ENCODE measurements at regions not wholly inside any gene's neighbourhood (a gene's known extent, or its start where the extent isn't known, plus 50 kb on each side); places are given as distances from the start of the nearest gene placed in this dataset.

DNA sequence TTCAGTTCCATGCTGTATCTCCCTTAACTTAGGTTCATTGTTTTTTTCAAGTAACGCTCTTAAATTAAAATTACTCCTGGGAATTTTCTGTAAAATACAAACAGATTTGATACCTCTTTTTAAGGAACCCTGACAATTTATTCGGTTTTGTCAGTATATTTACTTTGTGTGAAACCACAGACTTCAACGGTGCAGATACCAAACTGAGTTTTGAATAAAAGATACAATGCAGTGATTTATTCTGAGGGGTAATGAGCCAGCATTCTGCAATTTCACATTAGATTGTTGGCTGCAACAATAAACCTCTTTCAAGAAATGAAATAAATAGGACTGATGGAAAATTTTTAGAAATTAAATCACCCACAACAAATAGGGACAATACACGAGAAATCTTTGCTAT, 308.6 kb upstream of the EDIL3 start:
- no peaks in the 10 kb centered on the region for H3K4me1 ChIP-seq (ENCODE audit: insufficient read depth, low read length)
- ChIA-PET POLR2A (ENCODE audit: partially characterized antibody) (no interaction called here), CTCF (ENCODE audit: partially characterized antibody) (no interaction called here)
- H3K4me3 ChIP-seq (ENCODE audit: low read length in 2 of 2) = no peak overlapping the region
- no peak overlapping the region for H3K27ac ChIP-seq (ENCODE audit: low read depth, low read length)
- H3K27ac Mint-ChIP-seq = no peak overlapping the region
- H3K27me3 Mint-ChIP-seq = no peaks in the 10 kb centered on the region
- H3K27me3 ChIP-seq (ENCODE audit: insufficient read depth, low read length) = no peaks in the 10 kb centered on the region
- DNase-seq = no peak
- peaks cover 0 to 4% of the 10 kb centered on the region in 2 donors for H3K9me3 ChIP-seq (ENCODE audit: control insufficient read depth in 1 of 2, low read length in 2 of 2)
- H3K9me3 Mint-ChIP-seq = peaks cover 0 to 10% (median 2%) of the 10 kb centered on the region in 8 donors
- no peaks in the 10 kb centered on the region for H3K36me3 ChIP-seq (ENCODE audit: insufficient read depth, low read length)
- intact Hi-C loops (cut with micrococcal nuclease) = no loop called here
- H3K4me1 Mint-ChIP-seq = no peaks in the 10 kb centered on the region
- no peaks in the 10 kb centered on the region for H3K36me3 Mint-ChIP-seq
- no peak overlapping the region for H3K4me3 Mint-ChIP-seq

DNA sequence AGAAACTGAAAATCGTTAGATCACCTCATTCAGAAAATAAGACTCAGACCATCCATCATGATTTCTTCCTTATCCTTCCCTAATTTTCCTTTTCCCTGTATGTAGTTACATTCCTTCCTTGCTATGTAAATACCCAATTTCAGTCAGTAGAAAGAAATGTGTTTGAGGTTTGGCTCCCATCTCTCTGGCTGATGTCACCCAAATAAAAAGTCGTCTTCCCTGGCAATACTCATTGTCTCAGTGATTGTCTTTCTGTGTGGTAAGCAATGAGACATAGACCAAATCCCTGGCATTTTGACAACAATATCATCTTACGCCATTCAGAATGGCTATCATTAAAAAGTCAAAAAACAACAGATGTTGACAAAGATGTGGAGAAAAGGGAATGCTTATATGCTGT, 303.9 kb upstream of the EDIL3 start:
- no peaks in the 10 kb centered on the region for H3K27me3 ChIP-seq (ENCODE audit: insufficient read depth, low read length)
- Mint-ChIP-seq H3K36me3 (no peaks in the 10 kb centered on the region), H3K27ac (no peak overlapping the region), H3K4me3 (no peak overlapping the region), H3K9me3 (peaks cover 0 to 5% (median 0%) of the 10 kb centered on the region in 8 donors), H3K27me3 (no peaks in the 10 kb centered on the region), H3K4me1 (no peaks in the 10 kb centered on the region)
- H3K9me3 ChIP-seq (ENCODE audit: control insufficient read depth in 1 of 2, low read length in 2 of 2) = no peaks in the 10 kb centered on the region
- ChIA-PET POLR2A (ENCODE audit: partially characterized antibody) (no interaction called here), CTCF (ENCODE audit: partially characterized antibody) (no interaction called here)
- H3K4me1 ChIP-seq (ENCODE audit: insufficient read depth, low read length) = no peaks in the 10 kb centered on the region
- H3K27ac ChIP-seq (ENCODE audit: low read depth, low read length) = no peak overlapping the region
- no peak for DNase-seq
- intact Hi-C loops (cut with micrococcal nuclease) = no loop called here
- H3K36me3 ChIP-seq (ENCODE audit: insufficient read depth, low read length) = no peaks in the 10 kb centered on the region
- H3K4me3 ChIP-seq (ENCODE audit: low read length in 2 of 2) = no peak overlapping the region

DNA sequence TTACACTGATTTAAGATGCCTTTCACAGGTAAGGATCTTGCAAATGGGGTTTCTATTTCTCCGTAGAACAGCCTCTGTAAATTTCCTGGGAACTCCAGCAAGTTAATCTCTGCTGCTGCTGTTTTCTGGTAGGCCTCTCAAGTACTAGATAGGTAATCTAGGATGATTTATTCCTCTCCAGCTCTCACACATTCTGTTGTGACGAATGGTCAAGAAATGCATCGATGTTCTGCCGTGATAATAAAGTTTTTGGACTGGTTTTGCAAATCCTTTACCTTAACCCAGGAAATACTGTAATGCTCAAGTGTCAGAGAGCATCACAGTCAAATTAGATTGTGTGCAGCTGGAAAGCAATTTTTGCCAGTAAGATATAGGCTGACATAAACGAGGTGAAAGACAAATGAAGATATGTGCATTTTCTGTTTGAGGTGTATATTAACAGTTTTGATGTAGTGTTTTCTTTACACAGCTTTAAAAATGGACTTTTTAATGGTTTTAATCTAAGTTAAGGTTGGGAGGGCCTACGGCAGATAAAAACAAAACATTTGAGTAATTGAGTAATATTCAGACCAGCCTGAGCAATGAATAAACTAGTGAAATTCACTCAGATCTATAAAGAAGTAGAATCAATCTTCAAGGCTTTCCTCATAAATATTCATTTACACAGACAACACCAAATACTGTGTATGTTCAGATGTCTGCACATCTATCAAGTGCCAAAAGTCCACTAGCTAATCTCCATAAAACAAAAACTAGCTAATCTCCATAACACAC, 300.6 kb upstream of the EDIL3 start:
- no peaks in the 10 kb centered on the region for H3K27me3 ChIP-seq (ENCODE audit: insufficient read depth, low read length)
- H3K9me3 ChIP-seq (ENCODE audit: control insufficient read depth in 1 of 2, low read length in 2 of 2) = no peaks in the 10 kb centered on the region
- no peak overlapping the region for H3K27ac ChIP-seq (ENCODE audit: low read depth, low read length)
- no peaks in the 10 kb centered on the region for H3K4me1 Mint-ChIP-seq
- no peak overlapping the region for H3K27ac Mint-ChIP-seq
- H3K4me1 ChIP-seq (ENCODE audit: insufficient read depth, low read length) = no peaks in the 10 kb centered on the region
- peaks cover 0 to 5% (median 0%) of the 10 kb centered on the region in 8 donors for H3K9me3 Mint-ChIP-seq
- H3K36me3 ChIP-seq (ENCODE audit: insufficient read depth, low read length) = no peaks in the 10 kb centered on the region
- CTCF ChIA-PET (ENCODE audit: partially characterized antibody) = no interaction called here
- H3K27me3 Mint-ChIP-seq = no peaks in the 10 kb centered on the region
- no peak overlapping the region for H3K4me3 ChIP-seq (ENCODE audit: low read length in 2 of 2)
- no peak for DNase-seq
- intact Hi-C loops (cut with micrococcal nuclease) = no loop called here
- POLR2A ChIA-PET (ENCODE audit: partially characterized antibody) = no interaction called here
- H3K36me3 Mint-ChIP-seq = no peaks in the 10 kb centered on the region
- H3K4me3 Mint-ChIP-seq = no peak overlapping the region

DNA sequence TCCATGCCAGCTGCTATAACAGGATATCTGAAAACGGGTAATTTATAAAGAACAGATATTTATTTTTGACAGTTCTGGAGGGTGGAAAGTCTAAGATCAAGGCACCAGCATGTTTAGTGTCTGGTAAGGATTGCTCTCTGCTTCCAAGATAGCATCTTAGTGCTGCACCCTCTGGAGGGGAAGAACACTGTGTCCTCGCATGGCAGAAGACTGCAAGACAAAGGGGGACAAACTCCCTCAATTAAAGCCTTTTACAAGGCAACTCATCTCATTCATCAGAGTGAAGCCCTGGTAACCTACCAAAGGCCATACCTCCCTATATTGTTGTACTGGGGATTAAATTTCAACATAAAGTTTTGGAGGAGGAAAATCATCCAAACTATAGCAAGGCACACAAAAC, 298.9 kb upstream of the EDIL3 start:
- no peak for DNase-seq
- H3K36me3 ChIP-seq (ENCODE audit: insufficient read depth, low read length) = no peaks in the 10 kb centered on the region
- no peaks in the 10 kb centered on the region for H3K9me3 ChIP-seq (ENCODE audit: control insufficient read depth in 1 of 2, low read length in 2 of 2)
- no peaks in the 10 kb centered on the region for H3K4me1 Mint-ChIP-seq
- H3K27me3 Mint-ChIP-seq = no peaks in the 10 kb centered on the region
- peaks cover 0 to 5% (median 0%) of the 10 kb centered on the region in 8 donors for H3K9me3 Mint-ChIP-seq
- ChIA-PET POLR2A (ENCODE audit: partially characterized antibody) (no interaction called here), CTCF (ENCODE audit: partially characterized antibody) (no interaction called here)
- intact Hi-C loops (cut with micrococcal nuclease) = no loop called here
- H3K27ac Mint-ChIP-seq = no peak overlapping the region
- no peaks in the 10 kb centered on the region for H3K36me3 Mint-ChIP-seq
- H3K27me3 ChIP-seq (ENCODE audit: insufficient read depth, low read length) = no peaks in the 10 kb centered on the region
- no peak overlapping the region for H3K27ac ChIP-seq (ENCODE audit: low read depth, low read length)
- H3K4me1 ChIP-seq (ENCODE audit: insufficient read depth, low read length) = no peaks in the 10 kb centered on the region
- no peak overlapping the region for H3K4me3 ChIP-seq (ENCODE audit: low read length in 2 of 2)
- no peak overlapping the region for H3K4me3 Mint-ChIP-seq

DNA sequence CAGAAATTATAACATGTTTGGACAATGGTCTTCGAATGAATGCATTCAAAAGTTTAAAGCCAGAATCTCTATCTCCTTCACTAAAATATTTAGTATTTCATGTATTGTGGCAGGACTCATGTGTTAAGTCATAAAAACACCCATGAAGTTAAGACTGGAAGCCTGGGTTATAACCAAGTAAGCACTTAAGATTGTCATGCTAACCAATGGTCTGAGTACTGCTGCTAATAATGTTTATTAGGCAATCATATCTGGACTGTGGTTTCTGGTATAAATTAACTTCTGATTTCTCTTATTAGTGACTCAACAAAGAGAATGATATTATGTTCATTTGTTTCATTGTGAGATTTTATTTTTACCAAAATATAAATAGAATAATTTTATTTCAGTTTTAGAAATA, 297.9 kb upstream of the EDIL3 start:
- intact Hi-C loops (cut with micrococcal nuclease) = no loop called here
- Histone ChIP-seq H3K9me3 (ENCODE audit: control insufficient read depth in 1 of 2, low read length in 2 of 2) (no peaks in the 10 kb centered on the region), H3K27ac (ENCODE audit: low read depth, low read length) (no peak overlapping the region), H3K4me1 (ENCODE audit: insufficient read depth, low read length) (no peaks in the 10 kb centered on the region), H3K36me3 (ENCODE audit: insufficient read depth, low read length) (no peaks in the 10 kb centered on the region), H3K4me3 (ENCODE audit: low read length in 2 of 2) (no peak overlapping the region), H3K27me3 (ENCODE audit: insufficient read depth, low read length) (no peaks in the 10 kb centered on the region)
- Mint-ChIP-seq H3K27ac (no peak overlapping the region), H3K27me3 (no peaks in the 10 kb centered on the region), H3K9me3 (peaks cover 0 to 3% (median 0%) of the 10 kb centered on the region in 8 donors), H3K4me3 (no peak overlapping the region), H3K36me3 (no peaks in the 10 kb centered on the region), H3K4me1 (no peaks in the 10 kb centered on the region)
- DNase-seq = no peak
- ChIA-PET POLR2A (ENCODE audit: partially characterized antibody) (no interaction called here), CTCF (ENCODE audit: partially characterized antibody) (no interaction called here)

DNA sequence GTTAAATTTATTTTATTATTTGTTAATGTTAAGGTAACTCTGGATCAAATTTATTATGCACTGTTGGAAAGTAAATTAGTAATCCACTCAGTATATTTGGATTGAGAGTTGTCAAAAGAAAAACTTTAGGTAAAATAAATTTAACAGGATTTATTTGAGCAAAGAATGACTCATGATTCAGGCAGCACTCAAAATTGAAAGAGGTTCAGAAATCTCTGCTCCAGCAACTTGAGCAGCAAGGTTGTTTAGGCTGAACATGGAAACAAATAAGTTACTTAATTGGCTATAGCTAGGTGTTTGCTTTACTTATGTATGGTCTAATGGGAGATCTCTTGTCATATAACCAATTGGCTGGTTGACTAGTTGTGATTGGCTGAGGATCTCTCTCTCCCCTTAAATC, 296.2 kb upstream of the EDIL3 start:
- Histone ChIP-seq H3K9me3 (ENCODE audit: control insufficient read depth in 1 of 2, low read length in 2 of 2) (no peaks in the 10 kb centered on the region), H3K27me3 (ENCODE audit: insufficient read depth, low read length) (no peaks in the 10 kb centered on the region), H3K27ac (ENCODE audit: low read depth, low read length) (no peak overlapping the region), H3K36me3 (ENCODE audit: insufficient read depth, low read length) (no peaks in the 10 kb centered on the region), H3K4me1 (ENCODE audit: insufficient read depth, low read length) (no peaks in the 10 kb centered on the region), H3K4me3 (ENCODE audit: low read length in 2 of 2) (no peak overlapping the region)
- no peaks in the 10 kb centered on the region for H3K36me3 Mint-ChIP-seq
- intact Hi-C loops (cut with micrococcal nuclease) = no loop called here
- CTCF ChIA-PET (ENCODE audit: partially characterized antibody) = no interaction called here
- H3K4me3 Mint-ChIP-seq = no peak overlapping the region
- H3K27ac Mint-ChIP-seq = no peak overlapping the region
- DNase-seq = no peak
- H3K27me3 Mint-ChIP-seq = no peaks in the 10 kb centered on the region
- H3K4me1 Mint-ChIP-seq = no peaks in the 10 kb centered on the region
- POLR2A ChIA-PET (ENCODE audit: partially characterized antibody) = no interaction called here
- peaks cover 0 to 4% (median 0%) of the 10 kb centered on the region in 8 donors for H3K9me3 Mint-ChIP-seq

DNA sequence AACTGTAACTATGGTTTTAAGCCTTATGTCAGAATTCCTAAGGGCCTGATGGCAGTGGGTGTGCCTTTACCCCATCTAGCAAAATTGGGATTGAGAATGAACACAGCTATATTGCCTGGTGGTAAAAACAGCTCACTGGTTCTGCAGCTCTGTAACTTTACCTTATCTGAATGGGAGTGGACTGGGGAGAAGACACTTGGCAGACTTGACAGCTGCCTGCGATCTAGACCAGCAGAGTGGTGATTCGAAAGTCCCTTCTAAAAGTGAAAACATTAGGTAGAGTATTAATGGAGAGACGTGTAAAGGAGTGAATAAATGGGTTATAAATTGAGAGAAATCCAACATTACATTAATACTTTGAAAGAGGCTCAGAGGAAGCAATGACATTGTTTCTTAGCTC, 289.1 kb upstream of the EDIL3 start:
- ChIA-PET CTCF (ENCODE audit: partially characterized antibody) (no interaction called here), POLR2A (ENCODE audit: partially characterized antibody) (no interaction called here)
- Mint-ChIP-seq H3K27ac (no peak overlapping the region), H3K9me3 (peaks cover 2 to 22% (median 7%) of the 10 kb centered on the region in 8 donors), H3K27me3 (no peaks in the 10 kb centered on the region), H3K4me1 (no peaks in the 10 kb centered on the region), H3K36me3 (no peaks in the 10 kb centered on the region), H3K4me3 (no peak overlapping the region)
- no peaks in the 10 kb centered on the region for H3K4me1 ChIP-seq (ENCODE audit: insufficient read depth, low read length)
- H3K4me3 ChIP-seq (ENCODE audit: low read length in 2 of 2) = no peak overlapping the region
- no peak for DNase-seq
- H3K27me3 ChIP-seq (ENCODE audit: insufficient read depth, low read length) = no peaks in the 10 kb centered on the region
- no peaks in the 10 kb centered on the region for H3K36me3 ChIP-seq (ENCODE audit: insufficient read depth, low read length)
- H3K27ac ChIP-seq (ENCODE audit: low read depth, low read length) = no peak overlapping the region
- no peaks in the 10 kb centered on the region for H3K9me3 ChIP-seq (ENCODE audit: control insufficient read depth in 1 of 2, low read length in 2 of 2)
- intact Hi-C loops (cut with micrococcal nuclease) = no loop called here

DNA sequence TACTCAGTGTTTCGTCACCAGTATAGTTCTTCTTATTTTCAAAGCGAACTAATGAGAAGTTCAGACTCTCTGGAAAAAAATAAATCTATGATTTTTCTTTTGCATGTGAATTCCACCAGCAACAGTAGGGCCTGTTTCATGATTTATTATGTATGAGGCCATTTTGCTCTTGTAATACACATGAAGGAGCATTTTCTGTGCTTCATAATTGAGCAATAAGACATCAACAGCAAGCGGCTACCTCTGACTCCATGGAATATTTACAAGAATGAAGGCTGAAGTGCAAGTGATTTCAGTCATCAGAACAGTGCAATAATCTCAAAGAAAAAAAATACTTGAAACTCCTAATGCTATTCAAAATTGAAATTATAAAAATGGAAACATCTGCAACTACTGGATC, 282.9 kb upstream of the EDIL3 start:
- Histone ChIP-seq H3K36me3 (ENCODE audit: insufficient read depth, low read length) (no peaks in the 10 kb centered on the region), H3K27ac (ENCODE audit: low read depth, low read length) (no peak overlapping the region), H3K9me3 (ENCODE audit: control insufficient read depth in 1 of 2, low read length in 2 of 2) (no peaks in the 10 kb centered on the region), H3K4me1 (ENCODE audit: insufficient read depth, low read length) (no peaks in the 10 kb centered on the region), H3K4me3 (ENCODE audit: low read length in 2 of 2) (no peak overlapping the region), H3K27me3 (ENCODE audit: insufficient read depth, low read length) (no peaks in the 10 kb centered on the region)
- CTCF ChIA-PET (ENCODE audit: partially characterized antibody) = no interaction called here
- no peak for DNase-seq
- Mint-ChIP-seq H3K27ac (no peak overlapping the region), H3K9me3 (peaks cover 5 to 27% (median 9%) of the 10 kb centered on the region in 8 donors), H3K36me3 (no peaks in the 10 kb centered on the region), H3K4me1 (no peaks in the 10 kb centered on the region), H3K27me3 (no peaks in the 10 kb centered on the region), H3K4me3 (no peak overlapping the region)
- intact Hi-C loops (cut with micrococcal nuclease) = no loop called here
- POLR2A ChIA-PET (ENCODE audit: partially characterized antibody) = no interaction called here

Measured in CD4-positive, alpha-beta memory T cell (primary cell).